Endodermal cell (in vitro differentiated cells): ENCODE measurements at regions not wholly inside any gene's neighbourhood (a gene's known extent, or its start where the extent isn't known, plus 50 kb on each side); places are given as distances from the start of the nearest gene placed in this dataset.

Experiments
- DNase-seq: peaks from one replicate; pipeline ENCODE4 v3.0.0-alpha.2; 2017
- H3K27ac ChIP-seq: 2 replicates; pipeline ENCODE4 v1.5.1; 2013; ENCODE audit warnings: mild to moderate bottlenecking, low read depth, low read length, moderate library complexity
- H3K27me3 ChIP-seq: 2 replicates; pipeline ENCODE4 v1.6.1; 2013; ENCODE audit warnings: mild to moderate bottlenecking, low read length, moderate library complexity; ENCODE audit not compliant: insufficient read depth, control insufficient read depth, poor library complexity, severe bottlenecking
- H3K36me3 ChIP-seq: 2 replicates; pipeline ENCODE4 v1.7.0; 2013; ENCODE audit warnings: mild to moderate bottlenecking, low read length, moderate library complexity; ENCODE audit not compliant: control insufficient read depth, insufficient read depth
- H3K4me1 ChIP-seq: one replicate; pipeline ENCODE4 v1.7.0; 2013; ENCODE audit warnings: low read length; ENCODE audit not compliant: control insufficient read depth, insufficient read depth
- H3K4me3 ChIP-seq: 2 replicates; pipeline ENCODE4 v1.5.1; 2013; ENCODE audit warnings: mild to moderate bottlenecking, low read length, moderate library complexity
- H3K9ac ChIP-seq: 2 replicates; pipeline ENCODE4 v1.6.1; 2013; ENCODE audit warnings: mild to moderate bottlenecking, low read length, moderate library complexity; ENCODE audit not compliant: poor library complexity, severe bottlenecking; ENCODE audit errors: extremely low read depth
- H3K9me3 ChIP-seq: 2 replicates; pipeline ENCODE4 v1.6.1; 2013; ENCODE audit warnings: mild to moderate bottlenecking, low read length, moderate library complexity; ENCODE audit not compliant: control insufficient read depth
- H3K27ac Mint-ChIP-seq: 2 replicates; pipeline ENCODE4 v1.8.0; 2020; ENCODE audit warnings: mixed read lengths
- H3K27me3 Mint-ChIP-seq: 2 replicates; pipeline ENCODE4 v1.8.0; 2021; ENCODE audit warnings: mild to moderate bottlenecking, mixed read lengths; ENCODE audit not compliant: insufficient read depth
- H3K36me3 Mint-ChIP-seq: 2 replicates; pipeline ENCODE4 v1.8.0; 2020; ENCODE audit warnings: low read depth, mixed read lengths
- H3K4me1 Mint-ChIP-seq: 2 replicates; pipeline ENCODE4 v1.8.0; 2020; ENCODE audit warnings: mixed read lengths
- H3K4me3 Mint-ChIP-seq: 2 replicates; pipeline ENCODE4 v1.8.0; 2020; ENCODE audit warnings: mild to moderate bottlenecking, moderate library complexity, mixed read lengths
- H3K9me3 Mint-ChIP-seq: 2 replicates; pipeline ENCODE4 v1.8.0; 2020; ENCODE audit warnings: mild to moderate bottlenecking, mixed read lengths
- CTCF ChIP-seq: fragments of 200-600 bp; sonication (generic); conservative IDR thresholded peaks from 2 replicates; pipeline ENCODE4 v1.5.0; 2021; ENCODE audit warnings: antibody characterized with exemption, mild to moderate bottlenecking
- WGBS, 2 experiments: methylation state at CpG; one replicate each; pipeline versions ENCODE4 v1.1.5 to v1.1.7; 2013; ENCODE audit warnings: missing lambda C conversion rate in 2 of 2, mixed read lengths in 1 of 2; ENCODE audit not compliant: insufficient coverage in 1 of 2, insufficient read length in 1 of 2; 5-methylcytosine and 5-hydroxymethylcytosine counted together

- Mint-ChIP-seq H3K9me3 (peaks cover 13% of the 10 kb centered on the region), H3K4me1 (peaks cover 7% of the 10 kb centered on the region), H3K36me3 (no peaks in the 10 kb centered on the region), H3K27me3 (no peaks in the 10 kb centered on the region), H3K27ac (no peak overlapping the region), H3K4me3 (no peak overlapping the region)
- H3K4me3 ChIP-seq = no peak overlapping the region
- TF ChIP-seq CTCF = no peak
- H3K27me3 ChIP-seq = no peaks in the 10 kb centered on the region
- 89% methylated on average over 1 of the region's 1 CpG; no CpG with 5 or more reads in 1 of the 2 experiments for WGBS, 2 experiments
- H3K36me3 ChIP-seq = no peaks in the 10 kb centered on the region
- no peak overlapping the region for H3K27ac ChIP-seq
- peaks cover 13% of the 10 kb centered on the region for H3K9me3 ChIP-seq
- DNase-seq = no peak
- no peak overlapping the region for H3K9ac ChIP-seq
- H3K4me1 ChIP-seq = no peaks in the 10 kb centered on the region
Observed at GRCh38 chr3:94972066-94972465, 909.2 kb downstream of the NSUN3 start.

- Histone ChIP-seq H3K27me3 (no peaks in the 10 kb centered on the region), H3K36me3 (no peaks in the 10 kb centered on the region), H3K9me3 (peaks cover 9% of the 10 kb centered on the region), H3K9ac (no peak overlapping the region), H3K4me3 (no peak overlapping the region), H3K27ac (no peak overlapping the region), H3K4me1 (no peaks in the 10 kb centered on the region)
- Mint-ChIP-seq H3K4me3 (no peak overlapping the region), H3K9me3 (peaks cover 13% of the 10 kb centered on the region), H3K4me1 (no peaks in the 10 kb centered on the region), H3K27me3 (no peaks in the 10 kb centered on the region), H3K27ac (no peak overlapping the region), H3K36me3 (no peaks in the 10 kb centered on the region)
- DNase-seq = no peak
- TF ChIP-seq CTCF = no peak
- WGBS, 2 experiments = 50 to 90% methylated on average over 1 of the region's 1 CpG
Observed at GRCh38 chr3:94978084-94978483, 915.2 kb downstream of the NSUN3 start.

GRCh38 chr3:94985778-94986177, 922.9 kb downstream of the NSUN3 start:
- Mint-ChIP-seq H3K27ac (no peak overlapping the region), H3K4me1 (no peaks in the 10 kb centered on the region), H3K9me3 (peaks cover 11% of the 10 kb centered on the region), H3K36me3 (no peaks in the 10 kb centered on the region), H3K4me3 (no peak overlapping the region), H3K27me3 (no peaks in the 10 kb centered on the region)
- 98% methylated on average over 2 of the region's 2 CpGs; no CpG with 5 or more reads in 1 of the 2 experiments for WGBS, 2 experiments
- DNase-seq = no peak
- Histone ChIP-seq H3K27me3 (no peaks in the 10 kb centered on the region), H3K9ac (no peak overlapping the region), H3K4me3 (no peak overlapping the region), H3K36me3 (no peaks in the 10 kb centered on the region), H3K4me1 (no peaks in the 10 kb centered on the region), H3K27ac (no peak overlapping the region), H3K9me3 (peaks cover 4% of the 10 kb centered on the region)
- no peak for TF ChIP-seq CTCF
